OCI-LY3 (cell line): ENCODE measurements at regions not wholly inside any gene's neighbourhood (a gene's known extent, or its start where the extent isn't known, plus 50 kb on each side); places are given as distances from the start of the nearest gene placed in this dataset.
"Not testable (repeated sequence)": the region's sequence is repeated elsewhere in the genome, so short reads cannot be mapped to it uniquely, and the experiment has no call there.

Experiments used
- H2AFZ ChIP-seq: fragments of 200-600, 300-600 bp; shearing (Covaris generic); 2 replicates; pipeline ENCODE4 v1.6.0; 2014; ENCODE audit warnings: antibody characterized with exemption, low read depth, low read length
- H3K27ac ChIP-seq: fragments of 200-600, 300-600 bp; sonication (generic); 2 replicates; pipeline ENCODE4 v1.5.1; 2014; ENCODE audit warnings: mild to moderate bottlenecking, low read length, moderate library complexity, mixed read lengths
- H3K27me3 ChIP-seq: fragments of 200-600, 300-600 bp; sonication (generic); 2 replicates; pipeline ENCODE4 v1.6.1; 2014; ENCODE audit warnings: low read depth, low read length, mixed read lengths
- H3K36me3 ChIP-seq: fragments of 200-600, 300-600 bp; sonication (generic); replicated peaks from 2 replicates; pipeline ENCODE3; 2014; ENCODE audit warnings: low read depth, low read length, mixed read lengths
- H3K4me1 ChIP-seq: fragments of 300-600, 200-600 bp; sonication (generic); 2 replicates; pipeline ENCODE4 v1.6.1; 2014; ENCODE audit warnings: low read length, mixed read lengths
- H3K4me2 ChIP-seq: fragments of 200-600, 300-600 bp; sonication (generic); 2 replicates; pipeline ENCODE4 v1.6.1; 2014; ENCODE audit warnings: low read length, mixed read lengths
- H3K4me3 ChIP-seq: fragments of 300-600, 200-600 bp; sonication (generic); 2 replicates; pipeline ENCODE4 v1.5.1; 2014; ENCODE audit warnings: antibody characterized with exemption, mild to moderate bottlenecking, low read length, moderate library complexity
- H3K79me2 ChIP-seq: fragments of 300-600, 200-600 bp; shearing (Covaris generic); 2 replicates; pipeline ENCODE4 v1.6.1; 2014; ENCODE audit warnings: mild to moderate bottlenecking, low read length, mixed read lengths
- H3K9ac ChIP-seq: fragments of 300-600, 200-600 bp; shearing (Covaris generic); 2 replicates; pipeline ENCODE4 v1.6.0; 2014; ENCODE audit warnings: mild to moderate bottlenecking, low read length, moderate library complexity
- H3K9me3 ChIP-seq: fragments of 200-600, 300-600 bp; shearing (Covaris generic); 2 replicates; pipeline ENCODE4 v1.6.1; 2014; ENCODE audit warnings: low read length, mixed read lengths; ENCODE audit not compliant: insufficient read depth
- H4K20me1 ChIP-seq: fragments of 200-600, 300-600 bp; sonication (generic); 2 replicates; pipeline ENCODE4 v1.6.1; 2016; ENCODE audit warnings: low read length, mixed read lengths; ENCODE audit not compliant: insufficient read depth
- EZH2phosphoT487 ChIP-seq: fragments of 200-600 bp; shearing (Covaris generic); IDR thresholded peaks from 2 replicates; pipeline ENCODE4 v1.6.1; 2018; ENCODE audit warnings: antibody characterized with exemption, mixed run types, low read depth
- TF ChIP-seq, protein P1 (sequence below): fragments of 200-600, 300-600 bp; sonication (generic); IDR thresholded peaks from 2 replicates; pipeline ENCODE4 v1.5.1; 2014; ENCODE audit warnings: antibody characterized with exemption, low read length, low read depth

DNA sequence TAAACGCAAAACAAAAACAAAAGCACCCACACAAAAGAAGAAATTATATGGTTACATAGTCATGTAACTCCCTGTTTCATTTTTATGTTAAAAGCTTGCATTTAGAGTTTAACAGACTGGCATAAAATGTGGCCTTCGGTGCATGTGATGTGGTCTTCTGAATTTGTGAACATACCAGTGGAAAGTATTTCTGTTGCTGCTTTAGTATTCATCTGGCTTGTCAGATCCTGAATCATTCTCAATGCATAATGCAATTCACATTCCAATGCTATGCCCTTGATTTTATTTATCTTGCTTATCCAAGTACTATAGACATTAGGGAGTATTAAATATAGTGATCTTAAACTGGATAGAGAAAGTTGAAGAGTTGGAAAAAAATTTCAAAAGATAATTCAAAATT, 740.2 kb upstream of the ZNF608 start:
- Histone ChIP-seq H3K27me3 (no peaks in the 10 kb centered on the region), H3K36me3 (no peaks in the 10 kb centered on the region), H3K79me2 (no peaks in the 10 kb centered on the region), H3K4me2 (no peak overlapping the region), H3K9me3 (no peaks in the 10 kb centered on the region), H3K4me3 (no peak overlapping the region), H3K9ac (no peak overlapping the region), H4K20me1 (no peaks in the 10 kb centered on the region), H3K4me1 (no peaks in the 10 kb centered on the region), H2AFZ (no peak overlapping the region), H3K27ac (no peak overlapping the region)
- TF ChIP-seq EZH2phosphoT487: no peak
- TF ChIP-seq, protein P1, sequence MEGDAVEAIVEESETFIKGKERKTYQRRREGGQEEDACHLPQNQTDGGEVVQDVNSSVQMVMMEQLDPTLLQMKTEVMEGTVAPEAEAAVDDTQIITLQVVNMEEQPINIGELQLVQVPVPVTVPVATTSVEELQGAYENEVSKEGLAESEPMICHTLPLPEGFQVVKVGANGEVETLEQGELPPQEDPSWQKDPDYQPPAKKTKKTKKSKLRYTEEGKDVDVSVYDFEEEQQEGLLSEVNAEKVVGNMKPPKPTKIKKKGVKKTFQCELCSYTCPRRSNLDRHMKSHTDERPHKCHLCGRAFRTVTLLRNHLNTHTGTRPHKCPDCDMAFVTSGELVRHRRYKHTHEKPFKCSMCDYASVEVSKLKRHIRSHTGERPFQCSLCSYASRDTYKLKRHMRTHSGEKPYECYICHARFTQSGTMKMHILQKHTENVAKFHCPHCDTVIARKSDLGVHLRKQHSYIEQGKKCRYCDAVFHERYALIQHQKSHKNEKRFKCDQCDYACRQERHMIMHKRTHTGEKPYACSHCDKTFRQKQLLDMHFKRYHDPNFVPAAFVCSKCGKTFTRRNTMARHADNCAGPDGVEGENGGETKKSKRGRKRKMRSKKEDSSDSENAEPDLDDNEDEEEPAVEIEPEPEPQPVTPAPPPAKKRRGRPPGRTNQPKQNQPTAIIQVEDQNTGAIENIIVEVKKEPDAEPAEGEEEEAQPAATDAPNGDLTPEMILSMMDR: no peak

DNA sequence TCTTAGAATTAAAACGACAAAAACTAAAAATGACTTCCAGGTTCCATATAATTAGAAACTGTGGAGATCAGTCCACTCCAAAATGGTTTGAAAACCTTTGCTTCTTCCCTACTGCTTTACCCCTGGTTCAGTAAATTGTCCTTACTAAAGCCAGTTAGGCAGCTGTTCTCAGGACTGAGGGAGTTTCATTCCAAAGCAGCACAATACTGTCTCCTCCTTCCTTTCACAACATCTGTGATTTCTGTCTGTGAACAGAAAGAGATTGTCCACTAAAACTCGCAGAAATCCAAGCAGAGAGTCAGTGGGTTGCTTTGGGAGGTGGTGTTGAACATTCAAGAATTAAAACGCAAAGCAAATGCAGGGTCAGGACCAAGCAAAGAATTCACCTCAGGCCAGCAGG, 740.8 kb upstream of the ZNF608 start:
- TF ChIP-seq, protein P1: no peak
- no peak for TF ChIP-seq EZH2phosphoT487
- no peaks in the 10 kb centered on the region for H3K36me3 ChIP-seq
- no peak overlapping the region for H3K27ac ChIP-seq
- H3K27me3 ChIP-seq: no peaks in the 10 kb centered on the region
- no peak overlapping the region for H3K4me3 ChIP-seq
- H3K4me2 ChIP-seq: no peak overlapping the region
- no peaks in the 10 kb centered on the region for H3K9me3 ChIP-seq
- no peaks in the 10 kb centered on the region for H4K20me1 ChIP-seq
- no peak overlapping the region for H3K9ac ChIP-seq
- H3K79me2 ChIP-seq: no peaks in the 10 kb centered on the region
- no peak overlapping the region for H2AFZ ChIP-seq
- no peaks in the 10 kb centered on the region for H3K4me1 ChIP-seq

DNA sequence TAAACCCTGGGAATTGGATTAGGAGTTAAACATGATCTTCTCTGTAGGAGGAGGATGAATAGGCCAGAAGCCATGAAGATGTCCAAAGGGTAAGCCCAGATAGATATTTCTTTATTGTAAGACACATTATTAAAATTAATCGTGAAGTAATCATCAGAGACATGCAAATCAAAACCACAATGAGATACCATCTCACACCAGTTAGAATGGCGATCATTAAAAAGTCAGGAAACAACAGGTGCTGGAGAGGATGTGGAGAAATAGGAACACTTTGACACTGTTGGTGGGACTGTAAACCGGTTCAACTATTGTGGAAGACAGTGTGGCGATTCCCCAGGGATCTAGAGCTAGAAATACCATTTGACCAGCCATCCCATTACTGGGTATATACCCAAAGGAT, 741.2 kb upstream of the ZNF608 start:
- H3K79me2 ChIP-seq, H4K20me1 ChIP-seq, H3K4me2 ChIP-seq, H3K36me3 ChIP-seq, H2AFZ ChIP-seq, H3K27ac ChIP-seq, H3K4me1 ChIP-seq, H3K4me3 ChIP-seq, H3K9me3 ChIP-seq, H3K27me3 ChIP-seq, H3K9ac ChIP-seq: not testable (repeated sequence)

DNA sequence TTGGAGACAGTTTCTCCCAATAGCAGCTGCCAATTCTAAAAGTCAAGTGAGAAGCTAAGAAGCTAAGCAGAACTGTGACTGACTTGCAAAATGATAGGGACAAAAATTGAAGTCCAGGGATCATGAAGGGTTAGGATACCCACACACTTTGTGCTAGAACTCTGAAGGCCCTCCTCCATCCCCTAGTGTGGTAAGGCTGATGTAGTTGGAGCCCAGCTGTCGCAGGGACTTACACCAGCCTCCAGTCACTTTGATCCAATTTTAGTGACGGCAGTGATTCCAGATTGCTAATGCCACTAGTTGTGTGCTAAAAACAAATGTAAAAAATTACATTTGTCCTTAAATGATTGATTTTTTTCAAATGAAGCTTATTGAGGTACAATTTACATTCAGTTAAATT, 742.7 kb upstream of the ZNF608 start:
- no peaks in the 10 kb centered on the region for H3K79me2 ChIP-seq
- no peak overlapping the region for H3K9ac ChIP-seq
- no peak overlapping the region for H3K4me2 ChIP-seq
- H3K4me3 ChIP-seq: no peak overlapping the region
- H3K4me1 ChIP-seq: no peaks in the 10 kb centered on the region
- H2AFZ ChIP-seq: no peak overlapping the region
- H3K27ac ChIP-seq: no peak overlapping the region
- H3K36me3 ChIP-seq: no peaks in the 10 kb centered on the region
- TF ChIP-seq, protein P1: no peak
- no peak for TF ChIP-seq EZH2phosphoT487
- no peaks in the 10 kb centered on the region for H3K9me3 ChIP-seq
- no peaks in the 10 kb centered on the region for H4K20me1 ChIP-seq
- H3K27me3 ChIP-seq: no peaks in the 10 kb centered on the region

DNA sequence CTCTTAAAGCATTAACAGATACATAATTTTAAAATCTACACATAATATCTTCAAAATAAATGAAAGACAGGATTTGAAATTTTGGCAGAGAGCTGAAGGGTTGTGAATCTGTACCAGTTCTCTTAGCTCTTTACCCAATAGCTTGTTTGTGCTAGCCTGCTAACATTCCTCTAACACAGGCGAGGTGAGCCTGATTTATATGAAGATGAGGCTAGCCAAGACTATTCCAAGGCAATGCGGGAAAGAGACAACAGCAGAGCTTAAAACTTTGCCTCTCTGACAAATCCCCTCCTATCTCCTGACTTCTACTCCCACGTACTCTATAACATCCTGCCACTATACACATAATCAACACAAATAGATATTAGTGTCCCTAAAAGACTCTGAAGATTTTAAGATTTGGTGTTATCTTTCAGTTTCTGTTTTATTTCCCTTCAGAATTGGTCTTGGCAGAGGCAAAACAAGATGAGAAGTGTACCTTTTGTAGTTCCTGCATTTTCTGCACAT, 745.6 kb upstream of the ZNF608 start:
- Histone ChIP-seq H3K27me3 (no peaks in the 10 kb centered on the region), H3K9ac (no peak overlapping the region), H3K4me1 (no peaks in the 10 kb centered on the region), H3K4me2 (no peak overlapping the region), H3K9me3 (no peaks in the 10 kb centered on the region), H4K20me1 (no peaks in the 10 kb centered on the region), H3K36me3 (no peaks in the 10 kb centered on the region), H3K4me3 (no peak overlapping the region), H3K27ac (no peak overlapping the region), H2AFZ (0 out of 2 replicates have a peak overlapping the region, but pooled peaks have one; percentile 7), H3K79me2 (no peaks in the 10 kb centered on the region)
- TF ChIP-seq, protein P1: no peak
- TF ChIP-seq EZH2phosphoT487: no peak
